Breast epithelium (tissue), 4 donors: ENCODE measurements at regions not wholly inside any gene's neighbourhood (a gene's known extent, or its start where the extent isn't known, plus 50 kb on each side); places are given as distances from the start of the nearest gene placed in this dataset.

Experiments
- DNase-seq, 2 donors: peaks; one replicate each; pipeline ENCODE4 v3.0.0-alpha.2; 2019; ENCODE audit warnings: low spot score in 2 of 2
- H3K27ac ChIP-seq, 2 donors: fragments of 200-600 bp; sonication (generic) in 1 of 2; one replicate each; pipeline ENCODE4 v1.5.1; 2016 to 2019; ENCODE audit warnings: mild to moderate bottlenecking in 1 of 2
- H3K27me3 ChIP-seq, 2 donors: fragments of 200-600 bp; sonication (generic) in 1 of 2; one replicate each; pipeline versions ENCODE4 v1.5.1 to v1.6.0; 2017 to 2019; ENCODE audit warnings: control low read depth in 1 of 2, mild to moderate bottlenecking in 1 of 2
- H3K36me3 ChIP-seq: fragments of 200-600 bp; one replicate; pipeline ENCODE4 v1.5.1; 2019
- H3K4me1 ChIP-seq, 2 donors: fragments of 200-600 bp; sonication (generic); one replicate each; pipeline ENCODE4 v1.5.1; 2016 to 2019; ENCODE audit warnings: control low read depth in 1 of 2
- H3K4me3 ChIP-seq, 3 donors: fragments of 200-600 bp; sonication (generic); 1 replicate in 2 of 3; 2 replicates in 1 of 3; pipeline ENCODE4 v1.5.1; 2016 to 2019; ENCODE audit warnings: mild to moderate bottlenecking in 3 of 3, moderate library complexity in 2 of 3
- H3K9me3 ChIP-seq, 2 donors: fragments of 200-600 bp; sonication (generic) in 1 of 2; one replicate each; pipeline ENCODE4 v1.5.1; 2016 to 2019; ENCODE audit warnings: control low read depth in 1 of 2
- CTCF ChIP-seq, 3 donors: fragments of 450-650 bp; IDR thresholded peaks; one replicate each; pipeline ENCODE4 v1.5.1; 2016 to 2017; ENCODE audit warnings: antibody characterized with exemption in 3 of 3, mild to moderate bottlenecking in 3 of 3, moderate library complexity in 3 of 3
- POLR2A ChIP-seq: fragments of 450-650 bp; IDR thresholded peaks from one replicate; pipeline ENCODE4 v1.6.1; 2016; ENCODE audit warnings: antibody characterized with exemption, mild to moderate bottlenecking, moderate library complexity
- POLR2AphosphoS5 ChIP-seq, 3 donors: sonication (generic); formaldehyde crosslinking; IDR thresholded peaks; one replicate each; pipeline ENCODE4 v1.6.1; 2017; ENCODE audit warnings: antibody characterized with exemption in 3 of 3
- intact Hi-C: fragments of 100-400 bp; cut with DNase I; formaldehyde crosslinking; loops from one replicate; pipeline ENCODE4 v1.15.1; 2023; ENCODE audit warnings: low total_unique reads

GRCh38 chr9:29750062-29750461 lies 2176.8 kb upstream of the C9orf72 start:
- Histone ChIP-seq H3K36me3 (no peaks in the 10 kb centered on the region), H3K9me3 (no peaks in the 10 kb centered on the region), H3K27ac (no peak overlapping the region), H3K27me3 (no peaks in the 10 kb centered on the region), H3K4me1 (no peaks in the 10 kb centered on the region), H3K4me3 (no peak overlapping the region)
- no peak for TF ChIP-seq POLR2AphosphoS5 (IDR thresholded peaks at IDR 0.05)
- TF ChIP-seq POLR2A, result no peak
- TF ChIP-seq CTCF (IDR thresholded peaks at IDR 0.05), result no peak
- intact Hi-C loops, result no loop called here
- no peak for DNase-seq

DNA sequence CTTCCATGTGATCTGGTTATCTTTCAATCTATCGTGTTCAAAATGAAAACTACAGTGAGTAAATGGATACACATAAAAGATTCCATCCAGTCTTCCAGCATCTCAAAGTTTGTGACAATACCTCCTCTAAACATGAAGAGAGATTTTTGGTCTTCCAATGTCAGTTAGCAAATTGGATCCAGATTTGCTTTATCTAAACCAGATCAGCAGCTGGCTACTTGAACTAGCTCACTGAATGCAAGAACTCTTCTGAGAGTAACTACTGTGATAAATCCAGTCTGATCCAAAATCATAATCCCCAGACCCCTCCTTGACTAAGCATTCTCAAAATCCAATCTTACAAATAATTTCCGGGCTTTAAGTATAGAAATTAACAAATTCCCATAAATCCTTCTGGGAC lies 2177.9 kb upstream of the C9orf72 start:
- TF ChIP-seq POLR2AphosphoS5 (IDR thresholded peaks at IDR 0.05) (no peak), CTCF (IDR thresholded peaks at IDR 0.05) (no peak), POLR2A (no peak)
- Histone ChIP-seq H3K4me1 (no peaks in the 10 kb centered on the region), H3K4me3 (no peak overlapping the region), H3K9me3 (no peaks in the 10 kb centered on the region), H3K27me3 (no peaks in the 10 kb centered on the region), H3K27ac (no peak overlapping the region), H3K36me3 (no peaks in the 10 kb centered on the region)
- intact Hi-C loops, result no loop called here
- DNase-seq, result no peak

GRCh38 chr9:29753638-29754037 lies 2180.4 kb upstream of the C9orf72 start:
- TF ChIP-seq POLR2AphosphoS5 (IDR thresholded peaks at IDR 0.05) (no peak), POLR2A (no peak), CTCF (IDR thresholded peaks at IDR 0.05) (no peak)
- Histone ChIP-seq H3K36me3 (no peaks in the 10 kb centered on the region), H3K9me3 (no peaks in the 10 kb centered on the region), H3K27me3 (no peaks in the 10 kb centered on the region), H3K27ac (no peak overlapping the region), H3K4me1 (no peaks in the 10 kb centered on the region), H3K4me3 (no peak overlapping the region)
- DNase-seq, result no peak
- intact Hi-C loops, result no loop called here

DNA sequence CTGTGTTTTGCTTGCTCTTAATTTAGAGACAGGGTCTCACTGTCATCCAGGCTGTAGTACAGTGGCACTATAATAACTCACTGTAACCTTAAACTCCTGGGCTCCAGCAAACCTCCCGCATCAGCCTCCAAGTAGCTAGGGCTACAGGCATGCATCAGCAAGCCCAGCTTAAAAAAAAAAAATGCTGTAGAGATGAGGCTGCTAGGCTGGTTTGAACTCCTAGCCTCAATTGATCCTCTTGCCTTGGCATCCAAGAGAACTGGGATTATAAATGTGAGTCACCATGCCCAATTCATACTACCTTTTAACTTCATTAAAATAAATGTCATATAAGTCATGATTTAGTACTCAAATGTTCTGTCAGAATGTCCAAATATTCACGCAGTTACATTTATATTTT lies 2195.7 kb upstream of the C9orf72 start:
- H3K4me3 ChIP-seq, result no peak overlapping the region
- TF ChIP-seq POLR2AphosphoS5 (IDR thresholded peaks at IDR 0.05), result no peak
- TF ChIP-seq CTCF (IDR thresholded peaks at IDR 0.05), result no peak
- TF ChIP-seq POLR2A, result no peak
- intact Hi-C loops, result no loop called here
- no peaks in the 10 kb centered on the region for H3K4me1 ChIP-seq
- no peak for DNase-seq
- no peaks in the 10 kb centered on the region for H3K27me3 ChIP-seq
- no peak overlapping the region for H3K27ac ChIP-seq
- H3K36me3 ChIP-seq, result no peaks in the 10 kb centered on the region
- peaks cover 0 to 6% of the 10 kb centered on the region in 2 donors for H3K9me3 ChIP-seq

DNA sequence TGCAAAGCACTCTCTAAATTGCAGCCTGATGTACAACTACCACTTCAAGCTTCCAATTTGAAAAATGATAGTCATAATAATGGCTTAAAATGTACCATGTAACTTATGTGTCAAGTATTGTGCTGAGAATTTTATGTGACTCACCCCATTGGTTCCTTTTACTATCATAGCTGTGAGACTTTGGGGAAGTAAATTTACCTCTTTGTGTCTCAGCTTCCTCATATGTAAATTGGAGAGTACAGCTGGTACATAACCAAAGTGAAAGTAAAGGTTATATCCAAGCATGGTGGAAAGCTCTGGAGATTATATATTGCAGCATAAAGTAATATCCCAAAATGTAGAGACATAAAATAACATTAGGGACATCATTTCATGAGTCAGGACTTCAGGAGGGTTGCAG lies 2200.4 kb upstream of the C9orf72 start:
- H3K9me3 ChIP-seq, result no peaks in the 10 kb centered on the region
- DNase-seq, result no peak
- no peak overlapping the region for H3K27ac ChIP-seq
- no peak overlapping the region for H3K4me3 ChIP-seq
- H3K4me1 ChIP-seq, result no peaks in the 10 kb centered on the region
- intact Hi-C loops, result no loop called here
- no peaks in the 10 kb centered on the region for H3K27me3 ChIP-seq
- TF ChIP-seq CTCF (IDR thresholded peaks at IDR 0.05) (no peak), POLR2AphosphoS5 (IDR thresholded peaks at IDR 0.05) (no peak), POLR2A (no peak)
- H3K36me3 ChIP-seq, result no peaks in the 10 kb centered on the region
